ENCODE measurements at regions not wholly inside any gene's neighbourhood (a gene's known extent, or its start where the extent isn't known, plus 50 kb on each side); places are given as distances from the start of the nearest gene placed in this dataset.

DNA sequence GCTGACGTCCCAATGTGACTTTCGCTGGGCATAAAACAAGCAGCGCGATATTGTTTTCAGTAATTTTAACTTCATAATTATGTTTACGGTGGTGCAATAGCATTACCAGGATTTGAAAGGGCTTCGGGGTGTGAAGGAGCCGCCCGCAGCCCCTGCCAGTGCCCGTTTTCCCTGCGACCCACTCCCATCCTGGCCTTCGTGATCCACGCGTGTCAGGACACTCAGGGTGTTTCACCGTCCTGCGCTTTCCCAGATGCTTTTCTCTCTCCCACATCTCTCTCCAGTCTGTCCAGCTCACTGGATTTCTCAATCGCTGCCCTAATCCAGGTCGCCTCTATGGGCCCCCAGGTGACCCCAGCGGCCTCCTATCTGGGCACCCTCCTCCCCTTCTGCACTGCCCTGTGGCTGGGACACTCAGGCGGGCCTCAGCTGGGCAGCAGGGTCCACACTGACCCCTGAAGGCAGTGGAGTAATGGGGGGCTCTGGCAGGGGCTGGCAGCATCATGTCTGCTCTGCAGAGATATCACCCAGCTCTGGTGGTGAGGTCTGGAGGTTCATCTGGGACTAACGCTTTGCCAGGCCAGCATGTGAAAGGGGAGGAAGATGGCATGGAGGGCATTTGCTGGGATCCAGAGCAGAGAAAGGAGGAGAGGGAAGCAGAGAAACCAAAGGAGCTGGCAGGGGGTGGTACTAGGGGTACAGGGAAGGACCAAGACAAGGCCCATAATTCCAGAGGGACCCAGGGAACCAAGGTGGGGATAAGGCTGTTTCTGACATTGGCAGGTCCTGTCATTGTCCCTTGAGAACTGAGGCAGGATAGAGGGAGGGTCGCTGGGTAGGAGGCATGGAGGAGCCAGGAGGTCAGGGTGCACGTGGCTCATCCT is 622.8 kb downstream of the BRD1 start (continued):
- TF ChIP-seq, protein P1, sequence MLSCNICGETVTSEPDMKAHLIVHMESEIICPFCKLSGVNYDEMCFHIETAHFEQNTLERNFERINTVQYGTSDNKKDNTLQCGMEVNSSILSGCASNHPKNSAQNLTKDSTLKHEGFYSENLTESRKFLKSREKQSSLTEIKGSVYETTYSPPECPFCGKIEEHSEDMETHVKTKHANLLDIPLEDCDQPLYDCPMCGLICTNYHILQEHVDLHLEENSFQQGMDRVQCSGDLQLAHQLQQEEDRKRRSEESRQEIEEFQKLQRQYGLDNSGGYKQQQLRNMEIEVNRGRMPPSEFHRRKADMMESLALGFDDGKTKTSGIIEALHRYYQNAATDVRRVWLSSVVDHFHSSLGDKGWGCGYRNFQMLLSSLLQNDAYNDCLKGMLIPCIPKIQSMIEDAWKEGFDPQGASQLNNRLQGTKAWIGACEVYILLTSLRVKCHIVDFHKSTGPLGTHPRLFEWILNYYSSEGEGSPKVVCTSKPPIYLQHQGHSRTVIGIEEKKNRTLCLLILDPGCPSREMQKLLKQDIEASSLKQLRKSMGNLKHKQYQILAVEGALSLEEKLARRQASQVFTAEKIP (CRISPR knock-in tag; IDR thresholded peaks at IDR 0.05; ENCODE audit: borderline replicate concordance): no peak
- TF ChIP-seq ZNF766 (CRISPR knock-in tag; IDR thresholded peaks at IDR 0.05; ENCODE audit: borderline replicate concordance) (no peak), TCF7L2 (IDR thresholded peaks at IDR 0.05; ENCODE audit: low read depth, low read length) (no peak), ZNF768 (CRISPR knock-in tag; IDR thresholded peaks at IDR 0.05) (no peak), SMAD9 (CRISPR knock-in tag; IDR thresholded peaks at IDR 0.05) (no peak)

DNA sequence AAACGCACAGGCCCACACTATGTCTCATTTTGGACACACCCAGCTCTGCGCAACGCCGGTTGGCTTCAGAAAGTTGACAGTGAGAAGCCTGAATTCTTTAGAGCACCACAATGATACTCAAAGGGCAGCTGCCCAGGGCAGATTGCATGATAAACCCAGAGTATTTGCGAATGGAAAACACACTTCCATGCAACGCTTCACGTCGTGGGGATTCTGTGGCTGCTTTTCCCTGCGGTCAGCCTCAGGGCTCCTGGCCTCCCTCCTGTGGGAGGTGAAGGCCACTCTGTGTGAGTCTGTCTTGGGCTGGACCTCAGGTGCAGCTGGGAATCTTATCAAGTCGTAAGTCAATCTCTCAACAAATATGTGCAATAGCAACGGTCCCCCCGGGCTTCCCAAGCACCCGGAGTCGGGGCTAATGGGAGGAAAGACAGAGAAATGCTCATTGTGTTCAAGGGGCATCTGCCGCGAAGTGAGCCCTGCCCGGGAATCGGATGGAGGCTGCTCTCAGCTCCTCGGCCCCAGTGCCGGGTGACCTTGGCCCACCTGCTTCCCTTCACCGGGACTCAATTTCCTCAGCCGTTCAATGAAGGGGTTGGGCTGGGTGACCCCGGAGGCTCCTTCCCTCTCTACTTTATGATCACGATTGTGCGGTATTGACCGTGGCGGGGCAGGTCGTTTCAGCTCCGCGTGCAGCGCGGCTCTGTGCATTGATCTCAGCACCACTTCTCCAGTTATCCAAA is 623.6 kb downstream of the BRD1 start:
- ChIA-PET POLR2A (no interaction called here), CTCF (ENCODE audit: low intra/inter-chr PET ratio, low total read pairs) (no interaction called here)
- peaks cover 2% of the 10 kb centered on the region for H3K4me1 ChIP-seq (ENCODE audit: insufficient read depth, low read length)
- 77% methylated on average over 16 of the region's 32 CpGs for WGBS (ENCODE audit: low lambda C conversion rate)
- no TSS peak for BruUV-seq (replicated peaks)
- no peaks in the 10 kb centered on the region for H3K36me3 ChIP-seq (replicated peaks in 1 of 2; ENCODE audit: control insufficient read depth in 1 of 2, insufficient read depth in 2 of 2, low read length in 2 of 2)
- H3K9me3 ChIP-seq (ENCODE audit: low read length): no peaks in the 10 kb centered on the region
- H3K27ac ChIP-seq (ENCODE audit: extremely low read length, insufficient read depth, low read length): no peak overlapping the region
- ATAC-seq (no peak), FAIRE-seq (no peak), DNase-seq (ENCODE audit: low spot score) (no peak)
- intact Hi-C loops (cut with micrococcal nuclease; ENCODE audit: unreplicated experiment) (no loop called here), in situ Hi-C loops (cut with HindIII; ENCODE audit: extremely low pct_ligation_motif_present, low pct_unique_long_range_greater_than_20kb) (no loop called here)
- no peak overlapping the region for H2AFZ ChIP-seq (ENCODE audit: low read length)
- H3K27me3 ChIP-seq (ENCODE audit: control insufficient read depth in 1 of 2, insufficient read depth in 2 of 2, low read length in 2 of 2): peaks cover 1 to 7% of the 10 kb centered on the region in 2 experiments; a peak in 2 of 5 replicates
- no peaks in the 10 kb centered on the region for H3K79me2 ChIP-seq (ENCODE audit: insufficient read depth, low read length)
- no peak overlapping the region for H3K4me3 ChIP-seq (replicated peaks in 1 of 3; ENCODE audit: insufficient read depth in 1 of 3, low read depth in 2 of 3, low read length in 3 of 3)
- TF ChIP-seq ZSCAN21 (CRISPR knock-in tag; IDR thresholded peaks at IDR 0.05; ENCODE audit: borderline replicate concordance) (no peak), POLR2AphosphoS5 (IDR thresholded peaks at IDR 0.05; ENCODE audit: low read depth, low read length) (no peak), RNF2 (conservative IDR thresholded peaks at IDR 0.05; ENCODE audit: low read depth) (no peak), KDM3A (CRISPR knock-in tag; IDR thresholded peaks at IDR 0.05; ENCODE audit: low read depth) (no peak), IRF2 (CRISPR knock-in tag; IDR thresholded peaks at IDR 0.05) (no peak), WIZ (CRISPR knock-in tag; IDR thresholded peaks at IDR 0.05) (no peak)
- TF ChIP-seq, protein P2, sequence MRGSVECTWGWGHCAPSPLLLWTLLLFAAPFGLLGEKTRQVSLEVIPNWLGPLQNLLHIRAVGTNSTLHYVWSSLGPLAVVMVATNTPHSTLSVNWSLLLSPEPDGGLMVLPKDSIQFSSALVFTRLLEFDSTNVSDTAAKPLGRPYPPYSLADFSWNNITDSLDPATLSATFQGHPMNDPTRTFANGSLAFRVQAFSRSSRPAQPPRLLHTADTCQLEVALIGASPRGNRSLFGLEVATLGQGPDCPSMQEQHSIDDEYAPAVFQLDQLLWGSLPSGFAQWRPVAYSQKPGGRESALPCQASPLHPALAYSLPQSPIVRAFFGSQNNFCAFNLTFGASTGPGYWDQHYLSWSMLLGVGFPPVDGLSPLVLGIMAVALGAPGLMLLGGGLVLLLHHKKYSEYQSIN (CRISPR knock-in tag; IDR thresholded peaks at IDR 0.05; ENCODE audit: borderline replicate concordance): no peak
- H4K20me1 ChIP-seq (ENCODE audit: insufficient read depth, low read length): no peaks in the 10 kb centered on the region
- H3K4me2 ChIP-seq (ENCODE audit: low read depth, low read length): no peak overlapping the region
- no peak overlapping the region for H3K9ac ChIP-seq (ENCODE audit: insufficient read depth, low read depth, low read length)

All from HepG2 (cell line).